HEK293T (cell line): ENCODE measurements at regions not wholly inside any gene's neighbourhood (a gene's known extent, or its start where the extent isn't known, plus 50 kb on each side); places are given as distances from the start of the nearest gene placed in this dataset.

Source experiments
- FOXA1 ChIP-seq: fragments of 450-650 bp; IDR thresholded peaks from 2 replicates; pipeline ENCODE4 v1.6.1; 2016; ENCODE audit warnings: mild to moderate bottlenecking
- FOXK2 ChIP-seq: fragments of 450-650 bp; IDR thresholded peaks from 2 replicates; pipeline ENCODE4 v1.6.1; 2016; ENCODE audit warnings: mild to moderate bottlenecking
- FOXM1 ChIP-seq: fragments of 450-650 bp; IDR thresholded peaks from 2 replicates; pipeline ENCODE4 v1.6.1; 2017; ENCODE audit warnings: mild to moderate bottlenecking, borderline replicate concordance
- L3MBTL2 ChIP-seq: fragments of 450-650 bp; conservative IDR thresholded peaks from 2 replicates; pipeline ENCODE4 v1.6.1; 2016; ENCODE audit warnings: mild to moderate bottlenecking
- LEF1 ChIP-seq: fragments of 450-650 bp; IDR thresholded peaks from 2 replicates; pipeline ENCODE4 v1.6.1; 2017; ENCODE audit warnings: mild to moderate bottlenecking, borderline replicate concordance
- PKNOX1 ChIP-seq: fragments of 450-650 bp; IDR thresholded peaks from 2 replicates; pipeline ENCODE4 v1.6.1; 2016
- SP1 ChIP-seq: fragments of 450-650 bp; IDR thresholded peaks from 2 replicates; pipeline ENCODE4 v1.6.1; 2017
- SUZ12 ChIP-seq: fragments of 450-650 bp; IDR thresholded peaks from 2 replicates; pipeline ENCODE4 v1.6.1; 2016; ENCODE audit warnings: mild to moderate bottlenecking
- TARDBP ChIP-seq: fragments of 450-650 bp; IDR thresholded peaks from 2 replicates; pipeline ENCODE4 v1.6.1; 2016
- ZNF384 ChIP-seq: fragments of 450-650 bp; IDR thresholded peaks from 2 replicates; pipeline ENCODE4 v1.6.1; 2016

GRCh38 chr7:20541608-20542349 lies 73.7 kb upstream of the ABCB5 start:
- TF ChIP-seq SUZ12 (no peak), FOXK2 (no peak), PKNOX1 (no peak), FOXA1 (no peak), L3MBTL2 (no peak), LEF1 (no peak), SP1 (no peak), TARDBP (no peak), ZNF384 (no peak), FOXM1 (no peak)
